ENCODE measurements at regions not wholly inside any gene's neighbourhood (a gene's known extent, or its start where the extent isn't known, plus 50 kb on each side); places are given as distances from the start of the nearest gene placed in this dataset.

GRCh38 chr18:2354292-2354691 is 217.0 kb downstream of the METTL4 start:
- TF ChIP-seq CTCF (IDR thresholded peaks at IDR 0.05; ENCODE audit: low read depth, low read length) = no peak
- no peak overlapping the region for H3K4me3 ChIP-seq (ENCODE audit: low read depth, low read length)

- H3K4me3 ChIP-seq (ENCODE audit: low read depth, low read length) = no peak overlapping the region
- TF ChIP-seq CTCF (IDR thresholded peaks at IDR 0.05; ENCODE audit: low read depth, low read length) = no peak
These were observed 214.4 kb downstream of the METTL4 start for GRCh38 chr18:2356906-2357305.

- H3K4me3 ChIP-seq (ENCODE audit: low read depth, low read length) = no peak overlapping the region
- no peak for TF ChIP-seq CTCF (IDR thresholded peaks at IDR 0.05; ENCODE audit: low read depth, low read length)
These were observed 210.4 kb downstream of the METTL4 start for GRCh38 chr18:2360861-2361260.

GRCh38 chr18:2368102-2368501 is 203.2 kb downstream of the METTL4 start:
- H3K4me3 ChIP-seq (ENCODE audit: low read depth, low read length) = no peak overlapping the region
- no peak for TF ChIP-seq CTCF (IDR thresholded peaks at IDR 0.05; ENCODE audit: low read depth, low read length)

GRCh38 chr18:2376707-2377106 is 194.6 kb downstream of the METTL4 start:
- no peak for TF ChIP-seq CTCF (IDR thresholded peaks at IDR 0.05; ENCODE audit: low read depth, low read length)
- H3K4me3 ChIP-seq (ENCODE audit: low read depth, low read length) = no peak overlapping the region

GRCh38 chr18:2380101-2380500 is 191.2 kb downstream of the METTL4 start:
- no peak for TF ChIP-seq CTCF (IDR thresholded peaks at IDR 0.05; ENCODE audit: low read depth, low read length)

GRCh38 chr18:2381539-2381938 is 189.8 kb downstream of the METTL4 start:
- TF ChIP-seq CTCF (IDR thresholded peaks at IDR 0.05; ENCODE audit: low read depth, low read length) = no peak
- H3K4me3 ChIP-seq (ENCODE audit: low read depth, low read length) = no peak overlapping the region

More at GRCh38 chr18:2380101-2380500, 191.2 kb downstream of the METTL4 start:
- no peak overlapping the region for H3K4me3 ChIP-seq (ENCODE audit: low read depth, low read length)

All from WI38 (cell line).